ENCODE measurements at regions not wholly inside any gene's neighbourhood (a gene's known extent, or its start where the extent isn't known, plus 50 kb on each side); places are given as distances from the start of the nearest gene placed in this dataset.

DNA sequence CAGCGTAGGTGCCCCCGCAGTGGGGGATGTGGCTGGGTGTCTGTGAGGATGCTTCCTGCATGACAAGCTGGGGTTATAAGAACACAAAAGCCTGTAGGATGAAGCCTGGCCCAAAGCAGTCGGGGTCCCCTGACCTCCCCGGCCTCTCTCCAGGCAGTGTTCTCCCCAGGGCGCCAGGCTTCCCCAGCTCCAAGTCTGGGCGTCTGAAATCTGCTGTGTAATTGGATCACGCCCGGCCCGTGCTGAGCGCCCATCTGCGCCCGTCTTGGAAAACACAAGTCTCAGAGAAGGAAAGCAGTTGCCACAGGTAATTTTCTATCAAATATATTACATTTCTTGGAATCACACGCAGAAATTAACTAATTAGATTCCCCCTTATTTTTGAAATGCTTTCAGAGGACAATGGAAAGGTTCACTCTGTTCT lies 233.3 kb downstream of the CTTN start:
- ChIA-PET POLR2A (no interaction called here), CTCF (no interaction called here)
- no peak for DNase-seq (ENCODE audit: low read depth, low spot score)
- Histone ChIP-seq H3K27ac (ENCODE audit: low read depth, low read length) (no peak overlapping the region), H3K4me3 (ENCODE audit: low read depth, low read length) (no peak overlapping the region), H3K27me3 (ENCODE audit: control insufficient read depth, insufficient read depth, low read length) (no peaks in the 10 kb centered on the region), H3K9me3 (ENCODE audit: control insufficient read depth, insufficient read depth, low read length) (peaks cover 67% of the 10 kb centered on the region)
- TF ChIP-seq, protein P1, sequence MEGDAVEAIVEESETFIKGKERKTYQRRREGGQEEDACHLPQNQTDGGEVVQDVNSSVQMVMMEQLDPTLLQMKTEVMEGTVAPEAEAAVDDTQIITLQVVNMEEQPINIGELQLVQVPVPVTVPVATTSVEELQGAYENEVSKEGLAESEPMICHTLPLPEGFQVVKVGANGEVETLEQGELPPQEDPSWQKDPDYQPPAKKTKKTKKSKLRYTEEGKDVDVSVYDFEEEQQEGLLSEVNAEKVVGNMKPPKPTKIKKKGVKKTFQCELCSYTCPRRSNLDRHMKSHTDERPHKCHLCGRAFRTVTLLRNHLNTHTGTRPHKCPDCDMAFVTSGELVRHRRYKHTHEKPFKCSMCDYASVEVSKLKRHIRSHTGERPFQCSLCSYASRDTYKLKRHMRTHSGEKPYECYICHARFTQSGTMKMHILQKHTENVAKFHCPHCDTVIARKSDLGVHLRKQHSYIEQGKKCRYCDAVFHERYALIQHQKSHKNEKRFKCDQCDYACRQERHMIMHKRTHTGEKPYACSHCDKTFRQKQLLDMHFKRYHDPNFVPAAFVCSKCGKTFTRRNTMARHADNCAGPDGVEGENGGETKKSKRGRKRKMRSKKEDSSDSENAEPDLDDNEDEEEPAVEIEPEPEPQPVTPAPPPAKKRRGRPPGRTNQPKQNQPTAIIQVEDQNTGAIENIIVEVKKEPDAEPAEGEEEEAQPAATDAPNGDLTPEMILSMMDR (IDR thresholded peaks at IDR 0.05; ENCODE audit: low read depth, low read length), result no peak

DNA sequence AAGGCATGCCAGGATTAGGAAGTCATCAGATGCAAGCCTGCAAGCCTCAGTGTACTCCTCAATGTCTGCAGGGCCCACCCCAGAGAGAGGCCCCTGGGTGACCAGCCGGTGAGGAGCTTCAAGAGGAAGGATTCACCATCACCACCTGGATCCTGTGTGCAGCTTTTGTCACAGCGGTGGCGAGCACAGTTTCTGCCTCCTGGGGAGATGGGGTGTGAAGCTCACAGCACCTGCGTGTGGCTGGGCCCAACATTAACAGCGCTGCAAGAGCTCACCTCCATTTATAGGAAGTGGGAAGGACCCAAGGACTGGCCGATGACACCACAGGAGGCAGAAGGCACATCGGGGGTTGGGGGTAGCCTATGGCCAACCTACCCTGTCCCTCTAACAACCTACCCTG lies 235.3 kb downstream of the CTTN start:
- TF ChIP-seq, protein P1 (IDR thresholded peaks at IDR 0.05; ENCODE audit: low read depth, low read length), result no peak
- Histone ChIP-seq H3K27ac (ENCODE audit: low read depth, low read length) (no peak overlapping the region), H3K4me3 (ENCODE audit: low read depth, low read length) (no peak overlapping the region), H3K9me3 (ENCODE audit: control insufficient read depth, insufficient read depth, low read length) (peaks cover 74% of the 10 kb centered on the region), H3K27me3 (ENCODE audit: control insufficient read depth, insufficient read depth, low read length) (no peaks in the 10 kb centered on the region)
- ChIA-PET CTCF (no interaction called here), POLR2A (no interaction called here)
- no peak for DNase-seq (ENCODE audit: low read depth, low spot score)

DNA sequence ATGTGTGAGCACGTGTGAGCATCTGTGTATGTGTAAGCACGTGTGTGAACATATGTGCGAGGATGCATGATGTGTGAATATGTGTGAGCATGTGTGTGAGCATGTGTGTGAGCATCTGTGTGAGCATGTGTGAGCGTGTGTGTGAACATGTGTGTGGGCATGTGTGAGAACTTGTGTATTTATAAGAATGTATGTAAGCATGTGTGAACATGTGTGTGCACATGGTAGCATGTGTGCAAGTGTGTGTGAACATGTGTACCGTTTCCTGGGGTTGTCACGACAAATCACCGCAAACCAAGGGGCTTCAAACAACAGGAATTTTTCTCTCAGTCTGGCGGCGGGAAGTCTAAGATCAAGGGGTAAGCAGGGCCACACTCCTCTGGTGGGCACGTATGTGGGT lies 238.3 kb downstream of the CTTN start:
- POLR2A ChIA-PET, result no interaction called here
- Histone ChIP-seq H3K27me3 (ENCODE audit: control insufficient read depth, insufficient read depth, low read length) (no peaks in the 10 kb centered on the region), H3K4me3 (ENCODE audit: low read depth, low read length) (no peak overlapping the region), H3K27ac (ENCODE audit: low read depth, low read length) (no peak overlapping the region), H3K9me3 (ENCODE audit: control insufficient read depth, insufficient read depth, low read length) (peaks cover 68% of the 10 kb centered on the region)
- DNase-seq (ENCODE audit: low read depth, low spot score), result no peak
- CTCF ChIA-PET, result no interaction called here
- TF ChIP-seq, protein P1 (IDR thresholded peaks at IDR 0.05; ENCODE audit: low read depth, low read length), result no peak

DNA sequence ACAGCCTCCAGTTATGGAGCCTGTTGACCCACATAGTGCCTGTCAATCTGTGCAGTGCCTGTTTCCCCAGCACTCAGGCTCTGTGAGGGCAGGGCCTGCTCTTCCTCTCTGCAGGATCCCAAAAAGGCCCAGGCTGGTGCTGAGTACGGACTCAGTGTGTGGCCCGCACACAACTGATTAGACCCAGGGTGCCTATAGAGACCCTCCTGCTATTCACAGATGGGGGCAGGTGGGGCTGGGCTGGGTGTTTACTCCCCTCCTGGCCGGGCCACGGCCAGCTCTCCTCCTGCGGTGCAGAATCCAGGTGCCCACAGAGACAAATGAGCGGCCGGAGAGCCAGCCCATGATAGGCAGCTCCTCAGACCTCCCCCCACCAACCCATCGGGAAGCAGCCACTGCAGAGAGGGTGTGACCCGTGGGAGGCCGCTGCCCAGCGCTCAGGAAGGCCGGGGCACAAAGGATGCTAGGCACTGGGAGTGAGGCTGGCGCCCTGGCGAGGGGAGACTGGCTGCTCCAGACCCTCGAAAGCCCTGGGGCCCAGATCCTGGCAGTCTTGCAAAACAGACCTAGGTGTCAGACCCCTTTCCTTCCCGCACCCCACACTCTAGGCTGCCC lies 239.0 kb downstream of the CTTN start:
- ChIA-PET CTCF (no interaction called here), POLR2A (no interaction called here)
- Histone ChIP-seq H3K27me3 (ENCODE audit: control insufficient read depth, insufficient read depth, low read length) (no peaks in the 10 kb centered on the region), H3K9me3 (ENCODE audit: control insufficient read depth, insufficient read depth, low read length) (peaks cover 70% of the 10 kb centered on the region), H3K27ac (ENCODE audit: low read depth, low read length) (no peak overlapping the region), H3K4me3 (ENCODE audit: low read depth, low read length) (no peak overlapping the region)
- TF ChIP-seq, protein P1 (IDR thresholded peaks at IDR 0.05; ENCODE audit: low read depth, low read length), result no peak
- DNase-seq (ENCODE audit: low read depth, low spot score), result no peak

DNA sequence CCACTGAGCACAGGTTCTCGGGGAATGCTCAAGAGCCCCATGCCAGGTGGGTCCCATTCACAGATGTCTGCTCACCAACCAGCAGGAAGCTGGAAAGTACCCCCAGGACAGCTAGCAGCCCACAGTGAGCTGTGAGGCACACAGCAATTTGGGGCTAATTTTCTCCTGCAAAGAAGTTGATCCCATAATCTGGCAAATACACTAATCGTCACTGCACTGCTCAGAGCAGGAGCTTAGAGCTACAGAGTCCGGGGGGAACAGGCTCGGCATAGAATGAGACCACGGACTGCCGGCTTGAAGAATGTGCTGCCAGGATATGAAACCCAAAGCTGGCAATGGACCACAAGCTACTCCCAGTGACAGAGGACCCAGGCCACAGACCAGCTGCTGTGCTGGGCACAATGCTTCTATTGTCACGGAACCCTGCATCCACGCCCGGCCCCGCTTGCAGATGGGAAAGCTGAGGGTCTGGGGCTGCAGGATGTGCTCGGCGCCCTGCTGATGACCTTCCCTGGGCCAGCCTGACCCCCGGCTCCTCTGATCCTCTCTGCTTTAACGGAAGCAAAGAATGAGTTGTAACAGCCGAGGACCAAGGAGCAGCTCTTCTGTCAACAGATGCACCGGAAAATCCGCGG lies 239.7 kb downstream of the CTTN start:
- ChIA-PET POLR2A (no interaction called here), CTCF (no interaction called here)
- H3K4me3 ChIP-seq (ENCODE audit: low read depth, low read length), result no peak overlapping the region
- TF ChIP-seq, protein P1 (IDR thresholded peaks at IDR 0.05; ENCODE audit: low read depth, low read length), result no peak
- DNase-seq (ENCODE audit: low read depth, low spot score), result no peak
- H3K27me3 ChIP-seq (ENCODE audit: control insufficient read depth, insufficient read depth, low read length), result no peaks in the 10 kb centered on the region
- no peak overlapping the region for H3K27ac ChIP-seq (ENCODE audit: low read depth, low read length)
- peaks cover 66% of the 10 kb centered on the region for H3K9me3 ChIP-seq (ENCODE audit: control insufficient read depth, insufficient read depth, low read length)

Data from AG04450 (cell line).